Liver (tissue), 8 donors: ENCODE measurements at regions not wholly inside any gene's neighbourhood (a gene's known extent, or its start where the extent isn't known, plus 50 kb on each side); places are given as distances from the start of the nearest gene placed in this dataset.

Experiments
- DNase-seq: peaks from one replicate; pipeline ENCODE4 v3.0.0-alpha.2; 2017; ENCODE audit warnings: low spot score
- H3K27ac ChIP-seq, 2 donors: one replicate each; pipeline ENCODE4 v1.7.0; 2013; ENCODE audit warnings: inconsistent platforms in 2 of 2, low read length in 2 of 2, control low read depth in 1 of 2, low read depth in 1 of 2, mild to moderate bottlenecking in 1 of 2
- H3K27me3 ChIP-seq, 4 donors: one replicate each; pipeline versions ENCODE4 v1.6.1 to v1.7.0; 2013; ENCODE audit warnings: low read length in 3 of 4, inconsistent platforms in 1 of 4, mild to moderate bottlenecking in 1 of 4, moderate library complexity in 1 of 4; ENCODE audit not compliant: control insufficient read depth in 4 of 4, insufficient read depth in 4 of 4
- H3K36me3 ChIP-seq, 4 donors: one replicate each; pipeline versions ENCODE4 v1.6.1 to v1.7.0; 2013; ENCODE audit warnings: low read length in 3 of 4, mild to moderate bottlenecking in 3 of 4, low read depth in 1 of 4, moderate library complexity in 1 of 4; ENCODE audit not compliant: control insufficient read depth in 4 of 4, insufficient read depth in 3 of 4
- H3K4me1 ChIP-seq, 4 donors: one replicate each; pipeline versions ENCODE4 v1.6.1 to v1.7.0; 2013; ENCODE audit warnings: low read length in 3 of 4, mild to moderate bottlenecking in 3 of 4, moderate library complexity in 1 of 4; ENCODE audit not compliant: control insufficient read depth in 4 of 4, insufficient read depth in 4 of 4
- H3K4me3 ChIP-seq, 3 donors: one replicate each; pipeline versions ENCODE4 v1.6.1 to v1.7.0; 2013; ENCODE audit warnings: low read length in 3 of 3, control low read depth in 1 of 3, low read depth in 1 of 3, mild to moderate bottlenecking in 1 of 3
- H3K9ac ChIP-seq, 2 donors: one replicate each; pipeline ENCODE4 v1.7.0; 2013; ENCODE audit warnings: low read length in 2 of 2, mild to moderate bottlenecking in 2 of 2, moderate library complexity in 2 of 2, control low read depth in 1 of 2, low read depth in 1 of 2
- H3K9me3 ChIP-seq, 4 donors: one replicate each; pipeline versions ENCODE4 v1.6.1 to v1.7.0; 2013; ENCODE audit warnings: low read length in 3 of 4; ENCODE audit not compliant: control insufficient read depth in 4 of 4
- ATF3 ChIP-seq: IDR thresholded peaks from 2 replicates; pipeline ENCODE4 v1.6.1; 2016; ENCODE audit warnings: antibody characterized with exemption
- CTCF ChIP-seq: fragments of 150-350 bp; IDR thresholded peaks from 2 replicates; pipeline ENCODE4 v1.5.1; 2017; ENCODE audit warnings: improper control_type of control experiment, low read depth, low read length; ENCODE audit not compliant: missing input control
- EGR1 ChIP-seq, 2 donors: IDR thresholded peaks; 2 replicates each; pipeline ENCODE4 v1.6.1; 2016 to 2018; ENCODE audit warnings: antibody characterized with exemption in 2 of 2, low read depth in 2 of 2
- FOXA1 ChIP-seq: IDR thresholded peaks from 2 replicates; pipeline ENCODE4 v1.6.1; 2016; ENCODE audit warnings: antibody characterized with exemption
- FOXA2 ChIP-seq: IDR thresholded peaks from 2 replicates; pipeline ENCODE4 v1.6.1; 2016; ENCODE audit warnings: antibody characterized with exemption
- GABPA ChIP-seq, 2 donors: IDR thresholded peaks in 1 of 2; conservative IDR thresholded peaks in 1 of 2; 2 replicates each; pipeline ENCODE4 v1.6.1; 2016; ENCODE audit warnings: antibody characterized with exemption in 2 of 2, mild to moderate bottlenecking in 1 of 2, moderate library complexity in 1 of 2
- HNF4A ChIP-seq, 2 donors: conservative IDR thresholded peaks; 2 replicates each; pipeline ENCODE4 v1.6.1; 2016; ENCODE audit warnings: antibody characterized with exemption in 2 of 2, mild to moderate bottlenecking in 2 of 2
- HNF4G ChIP-seq: IDR thresholded peaks from 2 replicates; pipeline ENCODE4 v1.6.1; 2016; ENCODE audit warnings: antibody characterized with exemption
- JUND ChIP-seq, 2 donors: IDR thresholded peaks; 2 replicates each; pipeline ENCODE4 v1.6.1; 2016; ENCODE audit warnings: antibody characterized with exemption in 2 of 2
- NR2F2 ChIP-seq: IDR thresholded peaks from 2 replicates; pipeline ENCODE4 v1.6.1; 2016; ENCODE audit warnings: antibody characterized with exemption
- RAD21 ChIP-seq, 2 donors: IDR thresholded peaks; 2 replicates each; pipeline ENCODE4 v1.6.1; 2016; ENCODE audit warnings: antibody characterized with exemption in 2 of 2, mild to moderate bottlenecking in 2 of 2
- REST ChIP-seq: IDR thresholded peaks from 2 replicates; pipeline ENCODE4 v1.6.1; 2016; ENCODE audit warnings: antibody characterized with exemption, mild to moderate bottlenecking
- RXRA ChIP-seq, 2 donors: IDR thresholded peaks; 2 replicates each; pipeline ENCODE4 v1.6.1; 2017 to 2018; ENCODE audit warnings: antibody characterized with exemption in 2 of 2, mild to moderate bottlenecking in 1 of 2
- SP1 ChIP-seq: IDR thresholded peaks from 2 replicates; pipeline ENCODE4 v1.6.1; 2018; ENCODE audit warnings: antibody characterized with exemption, mild to moderate bottlenecking
- TAF1 ChIP-seq: conservative IDR thresholded peaks from 2 replicates; pipeline ENCODE4 v1.6.1; 2016; ENCODE audit warnings: antibody characterized with exemption, mild to moderate bottlenecking
- YY1 ChIP-seq: IDR thresholded peaks from 2 replicates; pipeline ENCODE4 v1.6.1; 2016; ENCODE audit warnings: antibody characterized with exemption, mild to moderate bottlenecking
- WGBS: extraction: QIAGEN DNeasy Blood & Tissue Kit; methylation state at CpG from one replicate; pipeline ENCODE4 v1.1.7; 2013; 5-methylcytosine and 5-hydroxymethylcytosine counted together
- TF ChIP-seq, protein P1 (sequence below): IDR thresholded peaks from 2 replicates; pipeline ENCODE4 v1.6.1; 2016; ENCODE audit warnings: antibody characterized with exemption
- TF ChIP-seq, protein P2 (sequence below): IDR thresholded peaks from 2 replicates; pipeline ENCODE4 v1.6.1; 2016; ENCODE audit warnings: antibody characterized with exemption
- donor health status: healthy.
- donor health status: healthy.
- donor health status: healthy.
- donor health status: healthy.
- donor health status: healthy.

DNA sequence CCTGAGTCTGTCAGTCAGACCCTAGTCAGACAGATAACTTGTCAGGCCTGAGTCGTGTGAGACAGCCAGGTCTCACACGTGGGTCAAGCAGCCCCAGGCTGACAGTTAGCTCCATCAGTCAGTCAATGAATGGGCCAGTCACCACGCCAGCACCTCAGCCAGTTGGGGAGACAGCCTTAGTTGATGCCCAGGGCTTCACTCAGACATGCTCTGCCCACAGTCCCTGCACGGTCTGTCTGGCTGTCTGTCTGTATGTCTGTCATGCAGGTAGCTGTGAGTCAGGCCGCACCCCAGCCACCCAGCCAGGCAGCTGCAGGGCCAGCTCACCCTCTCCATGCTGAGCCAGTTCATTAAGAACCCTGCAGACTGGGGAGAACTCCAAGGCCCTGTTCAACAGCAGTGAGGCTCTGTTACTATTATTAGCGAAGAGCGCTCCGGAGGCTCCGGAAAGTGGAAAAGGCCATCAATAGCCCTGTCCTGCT, 141.1 kb upstream of the PCBD1 start (continued):
- TF ChIP-seq CTCF (no peak), FOXA1 (no peak), EGR1 (IDR thresholded peaks at IDR 0.05; ENCODE audit: low read depth in 2 of 2) (no peak), RXRA (IDR thresholded peaks at IDR 0.05) (no peak), FOXA2 (no peak), HNF4G (no peak), JUND (IDR thresholded peaks at IDR 0.05) (no peak), RAD21 (IDR thresholded peaks at IDR 0.05) (no peak)

GRCh38 chr10:71029907-71030306, 141.5 kb upstream of the PCBD1 start:
- Histone ChIP-seq H3K9me3 (no peaks in the 10 kb centered on the region), H3K4me1 (no peaks in the 10 kb centered on the region), H3K36me3 (no peaks in the 10 kb centered on the region), H3K9ac (no peak overlapping the region), H3K4me3 (no peak overlapping the region), H3K27me3 (peaks cover 0 to 2% (median 0%) of the 10 kb centered on the region in 4 donors), H3K27ac (no peak overlapping the region)
- no peak for DNase-seq
- TF ChIP-seq REST (no peak), GABPA (IDR thresholded peaks at IDR 0.05 in 1 of 2, conservative IDR thresholded peaks at IDR 0.05 in 1 of 2) (no peak), NR2F2 (no peak), SP1 (no peak), CTCF (no peak), ATF3 (no peak), YY1 (no peak), RAD21 (IDR thresholded peaks at IDR 0.05) (no peak), HNF4A (conservative IDR thresholded peaks at IDR 0.05) (no peak), JUND (IDR thresholded peaks at IDR 0.05) (no peak), HNF4G (no peak), FOXA2 (no peak), RXRA (IDR thresholded peaks at IDR 0.05) (no peak), EGR1 (IDR thresholded peaks at IDR 0.05; ENCODE audit: low read depth in 2 of 2) (no peak), TAF1 (no peak)
- TF ChIP-seq, protein P1, sequence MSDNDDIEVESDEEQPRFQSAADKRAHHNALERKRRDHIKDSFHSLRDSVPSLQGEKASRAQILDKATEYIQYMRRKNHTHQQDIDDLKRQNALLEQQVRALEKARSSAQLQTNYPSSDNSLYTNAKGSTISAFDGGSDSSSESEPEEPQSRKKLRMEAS, result no peak
- TF ChIP-seq, protein P2, sequence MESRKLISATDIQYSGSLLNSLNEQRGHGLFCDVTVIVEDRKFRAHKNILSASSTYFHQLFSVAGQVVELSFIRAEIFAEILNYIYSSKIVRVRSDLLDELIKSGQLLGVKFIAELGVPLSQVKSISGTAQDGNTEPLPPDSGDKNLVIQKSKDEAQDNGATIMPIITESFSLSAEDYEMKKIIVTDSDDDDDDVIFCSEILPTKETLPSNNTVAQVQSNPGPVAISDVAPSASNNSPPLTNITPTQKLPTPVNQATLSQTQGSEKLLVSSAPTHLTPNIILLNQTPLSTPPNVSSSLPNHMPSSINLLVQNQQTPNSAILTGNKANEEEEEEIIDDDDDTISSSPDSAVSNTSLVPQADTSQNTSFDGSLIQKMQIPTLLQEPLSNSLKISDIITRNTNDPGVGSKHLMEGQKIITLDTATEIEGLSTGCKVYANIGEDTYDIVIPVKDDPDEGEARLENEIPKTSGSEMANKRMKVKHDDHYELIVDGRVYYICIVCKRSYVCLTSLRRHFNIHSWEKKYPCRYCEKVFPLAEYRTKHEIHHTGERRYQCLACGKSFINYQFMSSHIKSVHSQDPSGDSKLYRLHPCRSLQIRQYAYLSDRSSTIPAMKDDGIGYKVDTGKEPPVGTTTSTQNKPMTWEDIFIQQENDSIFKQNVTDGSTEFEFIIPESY, result no peak
- WGBS, result 82% methylated on average over 10 of the region's 10 CpGs
